ENCODE measurements at regions not wholly inside any gene's neighbourhood (a gene's known extent, or its start where the extent isn't known, plus 50 kb on each side); places are given as distances from the start of the nearest gene placed in this dataset.

GRCh38 chr3:165451371-165452070 is 255.3 kb upstream of the SLITRK3 start:
- Histone ChIP-seq H3K36me3 (ENCODE audit: control insufficient read depth, insufficient read depth, low read length) (no peaks in the 10 kb centered on the region), H3K79me1 (ENCODE audit: low read length) (no peaks in the 10 kb centered on the region), H3K27me3 (ENCODE audit: insufficient read depth, low read length, poor library complexity) (no peaks in the 10 kb centered on the region), H3K79me2 (ENCODE audit: control insufficient read depth, insufficient read depth, low read length) (no peaks in the 10 kb centered on the region), H3K18ac (ENCODE audit: low read length) (no peak overlapping the region), H3K4me1 (ENCODE audit: control insufficient read depth, low read depth, low read length) (no peaks in the 10 kb centered on the region), H3K56ac (ENCODE audit: low read length) (no peak overlapping the region), H2BK5ac (ENCODE audit: low read length) (no peak overlapping the region), H3K4ac (ENCODE audit: low read depth, low read length) (no peak overlapping the region), H2BK15ac (replicated peaks; ENCODE audit: low read depth) (no peak overlapping the region), H2BK120ac (ENCODE audit: low read depth, low read length) (no peak overlapping the region), H2AK5ac (ENCODE audit: low read length) (no peak overlapping the region), H4K8ac (ENCODE audit: low read depth, low read length) (no peak overlapping the region), H4K5ac (ENCODE audit: low read length) (no peak overlapping the region), H3K9ac (ENCODE audit: low read length) (no peak overlapping the region), H3K4me3 (ENCODE audit: low read length) (no peak overlapping the region), H3K23ac (ENCODE audit: low read length) (no peak overlapping the region), H3K27ac (ENCODE audit: low read depth, low read length) (no peak overlapping the region), H3K4me2 (ENCODE audit: low read length) (no peak overlapping the region)
- peak; percentile 44 for DNase-seq
- no CpG with 5 or more reads among the region's 4 CpGs for WGBS (ENCODE audit: extremely low coverage, insufficient coverage, low lambda C conversion rate)

GRCh38 chr3:165446555-165446954 is 250.4 kb upstream of the SLITRK3 start:
- Histone ChIP-seq H4K5ac (ENCODE audit: low read length) (no peak overlapping the region), H3K18ac (ENCODE audit: low read length) (no peak overlapping the region), H4K8ac (ENCODE audit: low read depth, low read length) (no peak overlapping the region), H3K36me3 (ENCODE audit: control insufficient read depth, insufficient read depth, low read length) (no peaks in the 10 kb centered on the region), H2AK5ac (ENCODE audit: low read length) (no peak overlapping the region), H3K9ac (ENCODE audit: low read length) (no peak overlapping the region), H3K27ac (ENCODE audit: low read depth, low read length) (no peak overlapping the region), H2BK120ac (ENCODE audit: low read depth, low read length) (no peak overlapping the region), H3K23ac (ENCODE audit: low read length) (no peak overlapping the region), H3K79me2 (ENCODE audit: control insufficient read depth, insufficient read depth, low read length) (no peaks in the 10 kb centered on the region), H3K56ac (ENCODE audit: low read length) (no peak overlapping the region), H2BK15ac (replicated peaks; ENCODE audit: low read depth) (no peak overlapping the region), H3K4ac (ENCODE audit: low read depth, low read length) (no peak overlapping the region), H3K4me1 (ENCODE audit: control insufficient read depth, low read depth, low read length) (no peaks in the 10 kb centered on the region), H3K27me3 (ENCODE audit: insufficient read depth, low read length, poor library complexity) (no peaks in the 10 kb centered on the region), H3K4me2 (ENCODE audit: low read length) (no peak overlapping the region), H2BK5ac (ENCODE audit: low read length) (no peak overlapping the region), H3K79me1 (ENCODE audit: low read length) (no peaks in the 10 kb centered on the region), H3K4me3 (ENCODE audit: low read length) (no peak overlapping the region)
- peak; percentile 9 for DNase-seq
- no CpG with 5 or more reads among the region's 3 CpGs for WGBS (ENCODE audit: extremely low coverage, insufficient coverage, low lambda C conversion rate)

GRCh38 chr3:165444745-165445144 is 248.6 kb upstream of the SLITRK3 start:
- H3K9ac ChIP-seq (ENCODE audit: low read length), result no peak overlapping the region
- H2BK5ac ChIP-seq (ENCODE audit: low read length), result no peak overlapping the region
- no peak overlapping the region for H3K18ac ChIP-seq (ENCODE audit: low read length)
- no peak overlapping the region for H3K4me2 ChIP-seq (ENCODE audit: low read length)
- H3K23ac ChIP-seq (ENCODE audit: low read length), result no peak overlapping the region
- H2AK5ac ChIP-seq (ENCODE audit: low read length), result no peak overlapping the region
- H3K4me1 ChIP-seq (ENCODE audit: control insufficient read depth, low read depth, low read length), result no peaks in the 10 kb centered on the region
- no peaks in the 10 kb centered on the region for H3K36me3 ChIP-seq (ENCODE audit: control insufficient read depth, insufficient read depth, low read length)
- no peak overlapping the region for H4K5ac ChIP-seq (ENCODE audit: low read length)
- no peaks in the 10 kb centered on the region for H3K79me1 ChIP-seq (ENCODE audit: low read length)
- H3K56ac ChIP-seq (ENCODE audit: low read length), result no peak overlapping the region
- no peak overlapping the region for H4K8ac ChIP-seq (ENCODE audit: low read depth, low read length)
- H2BK15ac ChIP-seq (replicated peaks; ENCODE audit: low read depth), result no peak overlapping the region
- no CpG with 5 or more reads among the region's 4 CpGs for WGBS (ENCODE audit: extremely low coverage, insufficient coverage, low lambda C conversion rate)
- no peak overlapping the region for H3K4ac ChIP-seq (ENCODE audit: low read depth, low read length)
- H3K4me3 ChIP-seq (ENCODE audit: low read length), result no peak overlapping the region
- H3K27ac ChIP-seq (ENCODE audit: low read depth, low read length), result no peak overlapping the region
- no peaks in the 10 kb centered on the region for H3K79me2 ChIP-seq (ENCODE audit: control insufficient read depth, insufficient read depth, low read length)
- DNase-seq, result no peak
- H2BK120ac ChIP-seq (ENCODE audit: low read depth, low read length), result no peak overlapping the region
- no peaks in the 10 kb centered on the region for H3K27me3 ChIP-seq (ENCODE audit: insufficient read depth, low read length, poor library complexity)

GRCh38 chr3:165443664-165444063 is 247.5 kb upstream of the SLITRK3 start:
- H3K27ac ChIP-seq (ENCODE audit: low read depth, low read length), result no peak overlapping the region
- no peak overlapping the region for H3K18ac ChIP-seq (ENCODE audit: low read length)
- H3K36me3 ChIP-seq (ENCODE audit: control insufficient read depth, insufficient read depth, low read length), result no peaks in the 10 kb centered on the region
- no peaks in the 10 kb centered on the region for H3K79me1 ChIP-seq (ENCODE audit: low read length)
- H2AK5ac ChIP-seq (ENCODE audit: low read length), result no peak overlapping the region
- H3K4ac ChIP-seq (ENCODE audit: low read depth, low read length), result no peak overlapping the region
- H4K8ac ChIP-seq (ENCODE audit: low read depth, low read length), result no peak overlapping the region
- no peak overlapping the region for H3K4me2 ChIP-seq (ENCODE audit: low read length)
- no peak overlapping the region for H3K9ac ChIP-seq (ENCODE audit: low read length)
- H2BK120ac ChIP-seq (ENCODE audit: low read depth, low read length), result no peak overlapping the region
- H2BK5ac ChIP-seq (ENCODE audit: low read length), result no peak overlapping the region
- H2BK15ac ChIP-seq (replicated peaks; ENCODE audit: low read depth), result no peak overlapping the region
- no peaks in the 10 kb centered on the region for H3K79me2 ChIP-seq (ENCODE audit: control insufficient read depth, insufficient read depth, low read length)
- WGBS (ENCODE audit: extremely low coverage, insufficient coverage, low lambda C conversion rate), result no CpG with 5 or more reads among the region's 1 CpG
- no peak overlapping the region for H3K4me3 ChIP-seq (ENCODE audit: low read length)
- H3K56ac ChIP-seq (ENCODE audit: low read length), result no peak overlapping the region
- H3K27me3 ChIP-seq (ENCODE audit: insufficient read depth, low read length, poor library complexity), result no peaks in the 10 kb centered on the region
- H3K23ac ChIP-seq (ENCODE audit: low read length), result no peak overlapping the region
- no peaks in the 10 kb centered on the region for H3K4me1 ChIP-seq (ENCODE audit: control insufficient read depth, low read depth, low read length)
- DNase-seq, result peak; percentile 48
- no peak overlapping the region for H4K5ac ChIP-seq (ENCODE audit: low read length)

GRCh38 chr3:165442061-165442460 is 245.9 kb upstream of the SLITRK3 start:
- H3K4ac ChIP-seq (ENCODE audit: low read depth, low read length), result no peak overlapping the region
- H4K8ac ChIP-seq (ENCODE audit: low read depth, low read length), result no peak overlapping the region
- H3K79me2 ChIP-seq (ENCODE audit: control insufficient read depth, insufficient read depth, low read length), result no peaks in the 10 kb centered on the region
- H3K4me2 ChIP-seq (ENCODE audit: low read length), result no peak overlapping the region
- H4K5ac ChIP-seq (ENCODE audit: low read length), result no peak overlapping the region
- H3K27me3 ChIP-seq (ENCODE audit: insufficient read depth, low read length, poor library complexity), result no peaks in the 10 kb centered on the region
- H2BK5ac ChIP-seq (ENCODE audit: low read length), result no peak overlapping the region
- H2AK5ac ChIP-seq (ENCODE audit: low read length), result no peak overlapping the region
- no peak overlapping the region for H3K56ac ChIP-seq (ENCODE audit: low read length)
- H2BK15ac ChIP-seq (replicated peaks; ENCODE audit: low read depth), result no peak overlapping the region
- H3K4me3 ChIP-seq (ENCODE audit: low read length), result no peak overlapping the region
- no peak overlapping the region for H3K27ac ChIP-seq (ENCODE audit: low read depth, low read length)
- H3K36me3 ChIP-seq (ENCODE audit: control insufficient read depth, insufficient read depth, low read length), result no peaks in the 10 kb centered on the region
- no peak overlapping the region for H3K23ac ChIP-seq (ENCODE audit: low read length)
- no peaks in the 10 kb centered on the region for H3K4me1 ChIP-seq (ENCODE audit: control insufficient read depth, low read depth, low read length)
- H2BK120ac ChIP-seq (ENCODE audit: low read depth, low read length), result no peak overlapping the region
- no peak for DNase-seq
- no peaks in the 10 kb centered on the region for H3K79me1 ChIP-seq (ENCODE audit: low read length)
- no peak overlapping the region for H3K9ac ChIP-seq (ENCODE audit: low read length)
- no peak overlapping the region for H3K18ac ChIP-seq (ENCODE audit: low read length)

- Histone ChIP-seq H3K36me3 (ENCODE audit: control insufficient read depth, insufficient read depth, low read length) (no peaks in the 10 kb centered on the region), H3K4me1 (ENCODE audit: control insufficient read depth, low read depth, low read length) (no peaks in the 10 kb centered on the region), H3K27me3 (ENCODE audit: insufficient read depth, low read length, poor library complexity) (no peaks in the 10 kb centered on the region), H4K5ac (ENCODE audit: low read length) (no peak overlapping the region), H3K56ac (ENCODE audit: low read length) (no peak overlapping the region), H3K79me1 (ENCODE audit: low read length) (no peaks in the 10 kb centered on the region), H4K8ac (ENCODE audit: low read depth, low read length) (no peak overlapping the region), H3K4me2 (ENCODE audit: low read length) (no peak overlapping the region), H3K18ac (ENCODE audit: low read length) (no peak overlapping the region), H3K27ac (ENCODE audit: low read depth, low read length) (no peak overlapping the region), H3K23ac (ENCODE audit: low read length) (no peak overlapping the region), H2BK120ac (ENCODE audit: low read depth, low read length) (no peak overlapping the region), H3K9ac (ENCODE audit: low read length) (no peak overlapping the region), H2BK5ac (ENCODE audit: low read length) (no peak overlapping the region), H2BK15ac (replicated peaks; ENCODE audit: low read depth) (no peak overlapping the region), H3K79me2 (ENCODE audit: control insufficient read depth, insufficient read depth, low read length) (no peaks in the 10 kb centered on the region), H2AK5ac (ENCODE audit: low read length) (no peak overlapping the region), H3K4me3 (ENCODE audit: low read length) (no peak overlapping the region), H3K4ac (ENCODE audit: low read depth, low read length) (no peak overlapping the region)
- WGBS (ENCODE audit: extremely low coverage, insufficient coverage, low lambda C conversion rate), result no CpG with 5 or more reads among the region's 2 CpGs
- no peak for DNase-seq
Measured at GRCh38 chr3:165440380-165440779, 244.2 kb upstream of the SLITRK3 start.

Data from mesendoderm (in vitro differentiated cells).